ENCODE measurements at regions not wholly inside any gene's neighbourhood (a gene's known extent, or its start where the extent isn't known, plus 50 kb on each side); places are given as distances from the start of the nearest gene placed in this dataset.

GRCh38 chr20:51886341-51886740 lies 84.0 kb upstream of the SALL4 start:
- TF ChIP-seq RXRA (IDR thresholded peaks at IDR 0.05), result no peak
- TF ChIP-seq CTCF (IDR thresholded peaks at IDR 0.05; ENCODE audit: low read depth, low read length, missing input control), result no peak
- TF ChIP-seq YY1 (IDR thresholded peaks at IDR 0.05), result no peak
- TF ChIP-seq HNF4A (conservative IDR thresholded peaks at IDR 0.05), result no peak
- TF ChIP-seq ZBTB33 (IDR thresholded peaks at IDR 0.05), result no peak
- no peak for TF ChIP-seq ATF3 (IDR thresholded peaks at IDR 0.05)
- TF ChIP-seq MAX (IDR thresholded peaks at IDR 0.05), result no peak
- no peak for TF ChIP-seq HNF4G (IDR thresholded peaks at IDR 0.05)
- Histone ChIP-seq H3K4me1 (ENCODE audit: control insufficient read depth in 4 of 4, insufficient read depth in 4 of 4, low read length in 3 of 4) (no peaks in the 10 kb centered on the region), H3K36me3 (ENCODE audit: control insufficient read depth in 4 of 4, insufficient read depth in 3 of 4, low read depth in 1 of 4, low read length in 3 of 4) (no peaks in the 10 kb centered on the region), H3K9me3 (ENCODE audit: control insufficient read depth in 4 of 4, low read length in 3 of 4) (no peaks in the 10 kb centered on the region), H3K27me3 (ENCODE audit: control insufficient read depth in 4 of 4, insufficient read depth in 4 of 4, low read length in 3 of 4) (peaks cover 0 to 2% (median 0%) of the 10 kb centered on the region in 4 donors), H3K4me3 (ENCODE audit: low read depth in 1 of 3, low read length in 3 of 3) (no peak overlapping the region), H3K9ac (ENCODE audit: low read depth in 1 of 2, low read length in 2 of 2) (no peak overlapping the region), H3K27ac (ENCODE audit: low read depth in 1 of 2, low read length in 2 of 2) (no peak overlapping the region)
- no peak for DNase-seq (ENCODE audit: low spot score)
- WGBS, result 60% methylated on average over 2 of the region's 2 CpGs

GRCh38 chr20:51884561-51884960 lies 82.2 kb upstream of the SALL4 start:
- peaks cover 0 to 2% (median 0%) of the 10 kb centered on the region in 4 donors for H3K27me3 ChIP-seq (ENCODE audit: control insufficient read depth in 4 of 4, insufficient read depth in 4 of 4, low read length in 3 of 4)
- H3K9me3 ChIP-seq (ENCODE audit: control insufficient read depth in 4 of 4, low read length in 3 of 4), result no peaks in the 10 kb centered on the region
- H3K4me1 ChIP-seq (ENCODE audit: control insufficient read depth in 4 of 4, insufficient read depth in 4 of 4, low read length in 3 of 4), result no peaks in the 10 kb centered on the region
- no peak overlapping the region for H3K4me3 ChIP-seq (ENCODE audit: low read depth in 1 of 3, low read length in 3 of 3)
- H3K36me3 ChIP-seq (ENCODE audit: control insufficient read depth in 4 of 4, insufficient read depth in 3 of 4, low read depth in 1 of 4, low read length in 3 of 4), result no peaks in the 10 kb centered on the region
- TF ChIP-seq FOXA2 (IDR thresholded peaks at IDR 0.05), result no peak
- no peak for TF ChIP-seq TAF1 (conservative IDR thresholded peaks at IDR 0.05)
- TF ChIP-seq HNF4G (IDR thresholded peaks at IDR 0.05), result no peak
- TF ChIP-seq HNF4A (conservative IDR thresholded peaks at IDR 0.05), result no peak
- TF ChIP-seq GABPA (IDR thresholded peaks at IDR 0.05 in 1 of 2, conservative IDR thresholded peaks at IDR 0.05 in 1 of 2), result no peak
- TF ChIP-seq NR2F2 (IDR thresholded peaks at IDR 0.05), result no peak
- no peak for TF ChIP-seq MAX (IDR thresholded peaks at IDR 0.05)
- TF ChIP-seq EGR1 (IDR thresholded peaks at IDR 0.05; ENCODE audit: low read depth in 2 of 2), result no peak
- no peak for TF ChIP-seq ATF3 (IDR thresholded peaks at IDR 0.05)
- TF ChIP-seq ZBTB33 (IDR thresholded peaks at IDR 0.05), result no peak
- TF ChIP-seq FOXA1 (IDR thresholded peaks at IDR 0.05), result no peak
- no peak for TF ChIP-seq JUND (IDR thresholded peaks at IDR 0.05)
- TF ChIP-seq REST (IDR thresholded peaks at IDR 0.05), result no peak
- TF ChIP-seq SP1 (IDR thresholded peaks at IDR 0.05), result no peak
- TF ChIP-seq CTCF (IDR thresholded peaks at IDR 0.05; ENCODE audit: low read depth, low read length, missing input control), result no peak
- no peak for TF ChIP-seq RXRA (IDR thresholded peaks at IDR 0.05)
- no peak for TF ChIP-seq YY1 (IDR thresholded peaks at IDR 0.05)
- no peak for TF ChIP-seq RAD21 (IDR thresholded peaks at IDR 0.05)
- 81% methylated on average over 5 of the region's 5 CpGs for WGBS
- H3K27ac ChIP-seq (ENCODE audit: low read depth in 1 of 2, low read length in 2 of 2), result no peak overlapping the region
- H3K9ac ChIP-seq (ENCODE audit: low read depth in 1 of 2, low read length in 2 of 2), result no peak overlapping the region
- DNase-seq (ENCODE audit: low spot score), result no peak

Measured in liver (tissue), 8 donors.